PC-9 (cell line): ENCODE measurements at regions not wholly inside any gene's neighbourhood (a gene's known extent, or its start where the extent isn't known, plus 50 kb on each side); places are given as distances from the start of the nearest gene placed in this dataset.

Source experiments
- CTCF ChIP-seq: fragments of 200-600 bp; sonication (generic); conservative IDR thresholded peaks from 2 replicates; pipeline ENCODE4 v1.6.1; 2017; ENCODE audit warnings: mixed run types, antibody characterized with exemption, mild to moderate bottlenecking, moderate library complexity
- EZH2 ChIP-seq: fragments of 200-600 bp; sonication (generic); IDR thresholded peaks from 2 replicates; pipeline ENCODE4 v1.8.0; 2017; ENCODE audit warnings: antibody characterized with exemption, low read depth

GRCh38 chr10:120713573-120714205 lies 137.5 kb upstream of the WDR11 start:
- no peak for TF ChIP-seq EZH2
- no peak for TF ChIP-seq CTCF
